ENCODE measurements at regions not wholly inside any gene's neighbourhood (a gene's known extent, or its start where the extent isn't known, plus 50 kb on each side); places are given as distances from the start of the nearest gene placed in this dataset.

DNA sequence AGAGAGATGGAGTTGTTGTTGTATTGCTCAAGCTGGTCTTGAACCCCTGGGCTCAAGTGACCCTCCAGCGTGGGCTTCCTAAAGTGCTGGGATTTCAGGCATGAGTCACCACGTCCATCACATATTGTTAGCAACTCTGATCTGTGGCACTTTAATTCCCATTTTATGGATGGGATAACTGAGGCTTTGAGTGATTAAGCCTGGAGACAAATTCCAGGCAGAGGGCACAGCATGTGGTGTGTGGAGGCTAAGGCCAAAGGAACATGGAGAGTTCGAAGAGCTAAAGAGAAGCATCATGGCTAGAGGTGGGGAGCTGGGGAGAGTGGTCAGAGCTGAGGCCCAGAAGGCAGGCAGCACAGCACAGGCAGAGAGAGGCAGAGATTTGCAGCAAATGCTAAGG is 458.4 kb downstream of the XPNPEP1 start:
- no peak for TF ChIP-seq POLR2A (IDR thresholded peaks at IDR 0.05)
- TF ChIP-seq, protein P1, sequence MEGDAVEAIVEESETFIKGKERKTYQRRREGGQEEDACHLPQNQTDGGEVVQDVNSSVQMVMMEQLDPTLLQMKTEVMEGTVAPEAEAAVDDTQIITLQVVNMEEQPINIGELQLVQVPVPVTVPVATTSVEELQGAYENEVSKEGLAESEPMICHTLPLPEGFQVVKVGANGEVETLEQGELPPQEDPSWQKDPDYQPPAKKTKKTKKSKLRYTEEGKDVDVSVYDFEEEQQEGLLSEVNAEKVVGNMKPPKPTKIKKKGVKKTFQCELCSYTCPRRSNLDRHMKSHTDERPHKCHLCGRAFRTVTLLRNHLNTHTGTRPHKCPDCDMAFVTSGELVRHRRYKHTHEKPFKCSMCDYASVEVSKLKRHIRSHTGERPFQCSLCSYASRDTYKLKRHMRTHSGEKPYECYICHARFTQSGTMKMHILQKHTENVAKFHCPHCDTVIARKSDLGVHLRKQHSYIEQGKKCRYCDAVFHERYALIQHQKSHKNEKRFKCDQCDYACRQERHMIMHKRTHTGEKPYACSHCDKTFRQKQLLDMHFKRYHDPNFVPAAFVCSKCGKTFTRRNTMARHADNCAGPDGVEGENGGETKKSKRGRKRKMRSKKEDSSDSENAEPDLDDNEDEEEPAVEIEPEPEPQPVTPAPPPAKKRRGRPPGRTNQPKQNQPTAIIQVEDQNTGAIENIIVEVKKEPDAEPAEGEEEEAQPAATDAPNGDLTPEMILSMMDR (IDR thresholded peaks at IDR 0.05): no peak

Measured in testis (tissue), 2 donors.